ENCODE measurements at regions not wholly inside any gene's neighbourhood (a gene's known extent, or its start where the extent isn't known, plus 50 kb on each side); places are given as distances from the start of the nearest gene placed in this dataset.

DNA sequence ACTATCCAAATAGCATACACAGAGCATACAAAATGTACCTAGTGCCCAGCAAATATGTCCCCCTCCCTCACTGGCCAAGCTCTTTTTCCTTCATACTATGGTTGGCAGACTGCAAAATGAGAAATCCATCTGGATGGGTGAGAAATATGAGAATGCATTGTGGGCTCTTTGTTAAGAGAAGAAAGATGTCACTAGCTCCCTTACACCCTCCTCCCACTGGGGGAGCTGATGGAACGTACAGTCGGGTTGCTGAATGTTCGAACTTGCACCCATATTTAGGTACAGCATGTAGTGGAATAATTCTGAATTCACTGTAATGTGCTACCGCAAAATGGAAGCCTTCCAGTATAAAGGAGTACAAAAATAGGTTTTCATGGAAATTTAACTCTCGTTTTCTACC is 377.4 kb downstream of the GRIN2B start:
- TF ChIP-seq FOS (IDR thresholded peaks at IDR 0.05; ENCODE audit: low read depth, low read length) (no peak), SMC3 (IDR thresholded peaks at IDR 0.05; ENCODE audit: low read depth, low read length) (no peak), POLR2A (IDR thresholded peaks at IDR 0.05; ENCODE audit: low read depth, low read length) (no peak), RFX5 (IDR thresholded peaks at IDR 0.05; ENCODE audit: low read depth, low read length) (no peak), MAZ (IDR thresholded peaks at IDR 0.05; ENCODE audit: borderline replicate concordance, low read depth, low read length) (no peak)
- TF ChIP-seq, protein P1, sequence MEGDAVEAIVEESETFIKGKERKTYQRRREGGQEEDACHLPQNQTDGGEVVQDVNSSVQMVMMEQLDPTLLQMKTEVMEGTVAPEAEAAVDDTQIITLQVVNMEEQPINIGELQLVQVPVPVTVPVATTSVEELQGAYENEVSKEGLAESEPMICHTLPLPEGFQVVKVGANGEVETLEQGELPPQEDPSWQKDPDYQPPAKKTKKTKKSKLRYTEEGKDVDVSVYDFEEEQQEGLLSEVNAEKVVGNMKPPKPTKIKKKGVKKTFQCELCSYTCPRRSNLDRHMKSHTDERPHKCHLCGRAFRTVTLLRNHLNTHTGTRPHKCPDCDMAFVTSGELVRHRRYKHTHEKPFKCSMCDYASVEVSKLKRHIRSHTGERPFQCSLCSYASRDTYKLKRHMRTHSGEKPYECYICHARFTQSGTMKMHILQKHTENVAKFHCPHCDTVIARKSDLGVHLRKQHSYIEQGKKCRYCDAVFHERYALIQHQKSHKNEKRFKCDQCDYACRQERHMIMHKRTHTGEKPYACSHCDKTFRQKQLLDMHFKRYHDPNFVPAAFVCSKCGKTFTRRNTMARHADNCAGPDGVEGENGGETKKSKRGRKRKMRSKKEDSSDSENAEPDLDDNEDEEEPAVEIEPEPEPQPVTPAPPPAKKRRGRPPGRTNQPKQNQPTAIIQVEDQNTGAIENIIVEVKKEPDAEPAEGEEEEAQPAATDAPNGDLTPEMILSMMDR (conservative IDR thresholded peaks at IDR 0.05; ENCODE audit: low read depth, low read length), result no peak

All from IMR-90 (cell line).